ENCODE measurements at regions not wholly inside any gene's neighbourhood (a gene's known extent, or its start where the extent isn't known, plus 50 kb on each side); places are given as distances from the start of the nearest gene placed in this dataset.

DNA sequence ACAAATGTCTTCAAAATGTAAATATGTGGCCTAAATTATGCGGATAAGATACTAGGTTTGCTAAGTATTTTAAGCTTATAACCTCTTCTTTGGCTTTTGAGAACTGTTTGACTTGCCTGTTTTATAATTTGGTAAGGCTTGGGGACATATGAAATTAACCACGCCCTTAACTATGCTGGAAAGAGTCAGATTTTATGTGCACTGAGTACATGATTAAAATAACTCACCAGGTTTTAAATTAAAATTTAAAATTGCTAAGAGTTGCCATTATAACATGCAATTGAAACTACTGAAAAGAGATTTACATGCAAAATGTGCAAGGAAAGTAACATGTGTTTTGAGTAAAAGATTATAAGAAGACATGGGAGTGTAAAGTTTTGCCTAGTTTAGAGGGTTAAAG is 141.9 kb downstream of the WDR11 start:
- TF ChIP-seq POLR2A (IDR thresholded peaks at IDR 0.05): no peak
- TF ChIP-seq, protein P1, sequence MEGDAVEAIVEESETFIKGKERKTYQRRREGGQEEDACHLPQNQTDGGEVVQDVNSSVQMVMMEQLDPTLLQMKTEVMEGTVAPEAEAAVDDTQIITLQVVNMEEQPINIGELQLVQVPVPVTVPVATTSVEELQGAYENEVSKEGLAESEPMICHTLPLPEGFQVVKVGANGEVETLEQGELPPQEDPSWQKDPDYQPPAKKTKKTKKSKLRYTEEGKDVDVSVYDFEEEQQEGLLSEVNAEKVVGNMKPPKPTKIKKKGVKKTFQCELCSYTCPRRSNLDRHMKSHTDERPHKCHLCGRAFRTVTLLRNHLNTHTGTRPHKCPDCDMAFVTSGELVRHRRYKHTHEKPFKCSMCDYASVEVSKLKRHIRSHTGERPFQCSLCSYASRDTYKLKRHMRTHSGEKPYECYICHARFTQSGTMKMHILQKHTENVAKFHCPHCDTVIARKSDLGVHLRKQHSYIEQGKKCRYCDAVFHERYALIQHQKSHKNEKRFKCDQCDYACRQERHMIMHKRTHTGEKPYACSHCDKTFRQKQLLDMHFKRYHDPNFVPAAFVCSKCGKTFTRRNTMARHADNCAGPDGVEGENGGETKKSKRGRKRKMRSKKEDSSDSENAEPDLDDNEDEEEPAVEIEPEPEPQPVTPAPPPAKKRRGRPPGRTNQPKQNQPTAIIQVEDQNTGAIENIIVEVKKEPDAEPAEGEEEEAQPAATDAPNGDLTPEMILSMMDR (IDR thresholded peaks at IDR 0.05): no peak

Data from stomach (tissue), 4 donors.